Stimulated activated naive CD4-positive, alpha-beta T cell (primary cell): ENCODE measurements at regions not wholly inside any gene's neighbourhood (a gene's known extent, or its start where the extent isn't known, plus 50 kb on each side); places are given as distances from the start of the nearest gene placed in this dataset.

Experiments used
- DNase-seq, 6 experiments: peaks; one replicate each; lab custom pipeline; 2025; lab: John Stamatoyannopoulos, UW

GRCh38 chr7:42445691-42446090, 208.7 kb upstream of the GLI3 start:
- DNase-seq: no peak

GRCh38 chr7:42440951-42441350, 203.9 kb upstream of the GLI3 start:
- DNase-seq: no peak

- DNase-seq: no peak
Measured at GRCh38 chr7:42432644-42433043, 195.6 kb upstream of the GLI3 start.

- DNase-seq: no peak
Measured at GRCh38 chr7:42431873-42432272, 194.9 kb upstream of the GLI3 start.

- DNase-seq: no peak
Measured at GRCh38 chr7:42429339-42429738, 192.3 kb upstream of the GLI3 start.

- no peak for DNase-seq
Measured at GRCh38 chr7:42426163-42426562, 189.2 kb upstream of the GLI3 start.

GRCh38 chr7:42414941-42415505, 178.0 kb upstream of the GLI3 start:
- DNase-seq: no peak

GRCh38 chr7:42414028-42414427, 177.0 kb upstream of the GLI3 start:
- DNase-seq: no peak

GRCh38 chr7:42409296-42409695, 172.3 kb upstream of the GLI3 start:
- DNase-seq: no peak

GRCh38 chr7:42407833-42408232, 170.8 kb upstream of the GLI3 start:
- no peak for DNase-seq

GRCh38 chr7:42407021-42407710, 170.2 kb upstream of the GLI3 start:
- DNase-seq: no peak

- DNase-seq: no peak
Measured at GRCh38 chr7:42406358-42406757, 169.3 kb upstream of the GLI3 start.

- no peak for DNase-seq
Measured at GRCh38 chr7:42405782-42406181, 168.8 kb upstream of the GLI3 start.

GRCh38 chr7:42403831-42404230, 166.8 kb upstream of the GLI3 start:
- no peak for DNase-seq

- DNase-seq: no peak
Measured at GRCh38 chr7:42400961-42401360, 164.0 kb upstream of the GLI3 start.

GRCh38 chr7:42400211-42400772, 163.3 kb upstream of the GLI3 start:
- no peak for DNase-seq

- DNase-seq: no peak
Measured at GRCh38 chr7:42395607-42396006, 158.6 kb upstream of the GLI3 start.

GRCh38 chr7:42392826-42393225, 155.8 kb upstream of the GLI3 start:
- no peak for DNase-seq

- no peak for DNase-seq
Measured at GRCh38 chr7:42389697-42390096, 152.7 kb upstream of the GLI3 start.

GRCh38 chr7:42385912-42386311, 148.9 kb upstream of the GLI3 start:
- no peak for DNase-seq

GRCh38 chr7:42381161-42381560, 144.2 kb upstream of the GLI3 start:
- DNase-seq: no peak

- DNase-seq: no peak
Measured at GRCh38 chr7:42380401-42380800, 143.4 kb upstream of the GLI3 start.

- no peak for DNase-seq
Measured at GRCh38 chr7:42378149-42378548, 141.1 kb upstream of the GLI3 start.

- DNase-seq: no peak
Measured at GRCh38 chr7:42373285-42373684, 136.3 kb upstream of the GLI3 start.
